K562 (cell line): ENCODE measurements at regions not wholly inside any gene's neighbourhood (a gene's known extent, or its start where the extent isn't known, plus 50 kb on each side); places are given as distances from the start of the nearest gene placed in this dataset.

Source experiments
- ATAC-seq: fragments of 200-7000 bp; cut with Tn5 transposase; 3 replicates; pipeline ENCODE4 v1.9.1; 2020; ENCODE audit warnings: moderate library complexity
- BruUV-seq: library from RNA; stranded (reverse); fragments of 400-500 nt; replicated peaks from 2 replicates; lab custom pipeline; 2021; lab: Mats Ljungman, UMichigan
- CTCF ChIA-PET: fragments of 300-600 bp; formaldehyde crosslinking; extraction: SDS; loops from one replicate; lab custom pipeline; 2021; ENCODE audit warnings: low intra/inter-chr PET ratio; lab: Yijun Ruan, JAX
- POLR2A ChIA-PET: fragments of 300-600, 350-650 bp; sonication (Branson Sonifier 250); formaldehyde crosslinking; extraction: SDS; loops from one replicate; lab custom pipeline; 2021; ENCODE audit warnings: antibody characterized with exemption, inconsistent platforms; lab: Yijun Ruan, JAX
- DNase-seq, 4 experiments: peaks; one replicate each; pipeline versions ENCODE4 v3.0.0 to v3.0.0-alpha.2; 2011 to 2018; ENCODE audit warnings: low spot score in 3 of 4, mixed read lengths in 3 of 4; ENCODE audit errors: extremely low read depth in 1 of 4
- FAIRE-seq: peaks from 2 replicates; lab custom pipeline; 2011; peaks lifted over from hg19 to GRCh38; lab: Jason Lieb, UNC
- H2AFZ ChIP-seq: 2 replicates; pipeline ENCODE4 v1.6.0; 2011; ENCODE audit warnings: low read depth, low read length, control low read depth, inconsistent platforms
- H3K27ac ChIP-seq: fragments of 200-600 bp; 3 replicates; pipeline ENCODE4 v1.8.0; 2011; ENCODE audit warnings: low read depth, mild to moderate bottlenecking, control low read depth, inconsistent platforms, low read length, moderate library complexity, mixed read lengths; ENCODE audit errors: extremely low read depth
- H3K27me3 ChIP-seq, 2 experiments: fragments of 300-600 bp in 1 of 2; 2 replicates in 1 of 2; 3 replicates in 1 of 2; pipeline versions ENCODE4 v1.6.0 to v1.8.0; 2011; ENCODE audit warnings: inconsistent platforms in 2 of 2, low read length in 2 of 2, mild to moderate bottlenecking in 1 of 2, mixed read lengths in 1 of 2, moderate library complexity in 1 of 2; ENCODE audit not compliant: control insufficient read depth in 2 of 2, insufficient read depth in 2 of 2
- H3K36me3 ChIP-seq: fragments of 300-600 bp; 3 replicates; pipeline ENCODE4 v1.8.0; 2011; ENCODE audit warnings: mild to moderate bottlenecking, low read length, inconsistent platforms; ENCODE audit not compliant: control insufficient read depth, insufficient read depth
- H3K4me1 ChIP-seq, 2 experiments: fragments of 200-600 bp in 1 of 2; replicated peaks in 1 of 2; 2 replicates in 1 of 2; 3 replicates in 1 of 2; pipeline versions ENCODE4 v1.5.1 to v1.8.0; 2011; ENCODE audit warnings: inconsistent platforms in 2 of 2, low read length in 2 of 2, mild to moderate bottlenecking in 1 of 2, mixed read lengths in 1 of 2, moderate library complexity in 1 of 2; ENCODE audit not compliant: control insufficient read depth in 2 of 2, insufficient read depth in 2 of 2
- H3K4me2 ChIP-seq: 2 replicates; pipeline ENCODE4 v1.6.1; 2011; ENCODE audit warnings: low read length, control low read depth, inconsistent platforms, mixed read lengths; ENCODE audit not compliant: insufficient read depth
- H3K4me3 ChIP-seq: fragments of 200-600 bp; sonication (generic), shearing (Covaris generic); 2 replicates; pipeline ENCODE4 v1.5.1; 2016; ENCODE audit warnings: control low read depth, inconsistent platforms
- H3K79me2 ChIP-seq: fragments of 200-600 bp; 3 replicates; pipeline ENCODE4 v1.8.0; 2011; ENCODE audit warnings: low read length, inconsistent platforms; ENCODE audit not compliant: control insufficient read depth, insufficient read depth
- H3K9ac ChIP-seq, 2 experiments: 2 replicates each; pipeline versions ENCODE4 v1.6.0 to v1.6.1; 2011; ENCODE audit warnings: low read depth in 2 of 2, low read length in 2 of 2, control low read depth in 1 of 2, inconsistent platforms in 1 of 2, mild to moderate bottlenecking in 1 of 2, mixed read lengths in 1 of 2; ENCODE audit not compliant: insufficient read depth in 1 of 2
- H3K9me1 ChIP-seq: one replicate; pipeline ENCODE4 v1.6.0; 2011; ENCODE audit warnings: inconsistent platforms, mild to moderate bottlenecking, low read length, moderate library complexity; ENCODE audit not compliant: control insufficient read depth, insufficient read depth
- H3K9me3 ChIP-seq: replicated peaks from 2 replicates; pipeline ENCODE4 v1.5.1; 2011; ENCODE audit warnings: low read depth, low read length, inconsistent platforms; ENCODE audit not compliant: control insufficient read depth, insufficient read depth
- H4K20me1 ChIP-seq: replicated peaks from 2 replicates; pipeline ENCODE4 v1.6.1; 2011; ENCODE audit warnings: low read length, inconsistent platforms, mixed read lengths; ENCODE audit not compliant: control insufficient read depth, insufficient read depth
- ATF6 ChIP-seq: sonication (generic); formaldehyde crosslinking; IDR thresholded peaks from 2 replicates; pipeline ENCODE4 v1.4.0; 2020; ENCODE audit warnings: mild to moderate bottlenecking, missing genetic modification reagents
- EWSR1 ChIP-seq: fragments of 450-650 bp; IDR thresholded peaks from 2 replicates; pipeline ENCODE4 v1.6.1; 2018; ENCODE audit warnings: borderline replicate concordance, mild to moderate bottlenecking, low read depth, moderate library complexity; ENCODE audit not compliant: partially characterized antibody
- FOXJ3 ChIP-seq: sonication (generic); formaldehyde crosslinking; IDR thresholded peaks from 2 replicates; pipeline ENCODE4 v1.4.0; 2020; ENCODE audit warnings: mild to moderate bottlenecking, missing genetic modification reagents
- HDAC3 ChIP-seq: fragments of 450-650 bp; IDR thresholded peaks from 2 replicates; pipeline ENCODE4 v1.6.1; 2018; ENCODE audit warnings: borderline replicate concordance, mild to moderate bottlenecking, moderate library complexity; ENCODE audit not compliant: partially characterized antibody
- MNT ChIP-seq, 2 experiments: fragments of 450-650 bp; conservative IDR thresholded peaks; 2 replicates each; pipeline ENCODE4 v1.6.1; 2017; ENCODE audit warnings: mild to moderate bottlenecking in 2 of 2, moderate library complexity in 2 of 2
- RFX5 ChIP-seq: IDR thresholded peaks from 2 replicates; pipeline ENCODE4 v1.6.1; 2011; ENCODE audit warnings: low read depth, mild to moderate bottlenecking, improper control_type of control experiment, low read length
- ZNF23 ChIP-seq: fragments of 250-450 bp; sonication (Bioruptor Pico); IDR thresholded peaks from 2 replicates; pipeline ENCODE4 v1.4.0; 2020; ENCODE audit warnings: mild to moderate bottlenecking
- ZNF239 ChIP-seq: fragments of 250-450 bp; sonication (Bioruptor Pico); IDR thresholded peaks from 2 replicates; pipeline ENCODE4 v1.4.0; 2020; ENCODE audit warnings: mild to moderate bottlenecking
- ZNF699 ChIP-seq: fragments of 250-450 bp; sonication (Bioruptor Pico); IDR thresholded peaks from 2 replicates; pipeline ENCODE4 v1.8.0; 2021; ENCODE audit warnings: mild to moderate bottlenecking, moderate library complexity; ENCODE audit not compliant: insufficient replicate concordance
- WGBS: fragments of 100-300 bp; shearing (Covaris generic); methylation state at CpG from one replicate; pipeline ENCODE4 v1.1.6; 2016; ENCODE audit warnings: low coverage, mixed read lengths; ENCODE audit not compliant: insufficient coverage; ENCODE audit errors: missing lambda C conversion rate; 5-methylcytosine and 5-hydroxymethylcytosine counted together
- in situ Hi-C: fragments of 300-500 bp; cut with MboI; formaldehyde crosslinking; loops from 4 replicates; pipeline ENCODE4 v1.15.0; 2018; ENCODE audit warnings: inconsistent platforms, mixed read lengths
- intact Hi-C: fragments of 100-400 bp; cut with micrococcal nuclease; formaldehyde crosslinking; loops from 2 replicates; pipeline ENCODE4 v1.14.2; 2022

GRCh38 chr2:206863716-206864115 lies 75.6 kb upstream of the CPO start:
- no peak overlapping the region for H3K9ac ChIP-seq
- FAIRE-seq (no peak), ATAC-seq (no peak), DNase-seq (no peak)
- H3K27ac ChIP-seq, result no peak overlapping the region
- ChIA-PET POLR2A (no interaction called here), CTCF (no interaction called here)
- no peaks in the 10 kb centered on the region for H3K4me1 ChIP-seq
- intact Hi-C loops (no loop called here), in situ Hi-C loops (no loop called here)
- H3K9me3 ChIP-seq, result no peaks in the 10 kb centered on the region
- no peak overlapping the region for H2AFZ ChIP-seq
- H3K9me1 ChIP-seq, result no peaks in the 10 kb centered on the region
- no peaks in the 10 kb centered on the region for H3K27me3 ChIP-seq
- no peaks in the 10 kb centered on the region for H3K79me2 ChIP-seq
- no peak overlapping the region for H3K4me3 ChIP-seq
- WGBS, result 0% methylated on average over 4 of the region's 4 CpGs
- TF ChIP-seq RFX5 (no peak), ZNF239 (no peak), MNT (conservative IDR thresholded peaks at IDR 0.05) (no peak), ZNF699 (CRISPR knock-in tag) (no peak), HDAC3 (no peak), ZNF23 (CRISPR knock-in tag) (no peak), ATF6 (CRISPR knock-in tag) (no peak), EWSR1 (no peak), FOXJ3 (no peak)
- H3K4me2 ChIP-seq, result no peak overlapping the region
- H3K36me3 ChIP-seq, result no peaks in the 10 kb centered on the region
- no TSS peak for BruUV-seq
- H4K20me1 ChIP-seq, result no peaks in the 10 kb centered on the region
